GM10266 (cell line): ENCODE measurements at regions not wholly inside any gene's neighbourhood (a gene's known extent, or its start where the extent isn't known, plus 50 kb on each side); places are given as distances from the start of the nearest gene placed in this dataset.

Experiments used
- DNase-seq: peaks from one replicate; pipeline ENCODE4 v3.0.0; 2012; ENCODE audit errors: extremely low spot score
- CTCF ChIP-seq: IDR thresholded peaks from 2 replicates; pipeline ENCODE4 v1.5.1; 2012; ENCODE audit warnings: mild to moderate bottlenecking, low read depth; ENCODE audit not compliant: control insufficient read depth, insufficient read depth; ENCODE audit errors: missing control alignments

- TF ChIP-seq CTCF: no peak
- no peak for DNase-seq
These were observed 97.1 kb upstream of the MAF start for GRCh38 chr16:79697562-79698112.

DNA sequence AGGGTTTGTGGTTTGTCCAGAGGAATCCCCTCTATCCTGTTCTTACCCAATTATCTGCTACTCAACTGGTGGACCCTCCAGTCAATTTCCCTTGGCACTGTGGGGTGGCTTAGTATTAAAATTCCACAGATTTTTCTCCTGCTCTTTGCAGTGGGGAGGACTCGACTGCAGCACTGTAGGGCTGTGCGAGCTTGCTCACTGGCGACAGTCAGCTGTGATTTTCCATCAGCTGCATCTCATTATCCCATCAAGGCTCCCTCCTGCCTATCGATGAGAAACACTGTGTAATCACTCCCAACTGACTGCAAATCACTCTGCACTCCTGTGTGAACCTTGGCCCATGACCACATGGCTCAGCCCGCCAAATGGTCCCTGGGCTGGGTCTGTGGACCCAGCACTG is 90.5 kb upstream of the MAF start:
- TF ChIP-seq CTCF: no peak
- DNase-seq: no peak

DNA sequence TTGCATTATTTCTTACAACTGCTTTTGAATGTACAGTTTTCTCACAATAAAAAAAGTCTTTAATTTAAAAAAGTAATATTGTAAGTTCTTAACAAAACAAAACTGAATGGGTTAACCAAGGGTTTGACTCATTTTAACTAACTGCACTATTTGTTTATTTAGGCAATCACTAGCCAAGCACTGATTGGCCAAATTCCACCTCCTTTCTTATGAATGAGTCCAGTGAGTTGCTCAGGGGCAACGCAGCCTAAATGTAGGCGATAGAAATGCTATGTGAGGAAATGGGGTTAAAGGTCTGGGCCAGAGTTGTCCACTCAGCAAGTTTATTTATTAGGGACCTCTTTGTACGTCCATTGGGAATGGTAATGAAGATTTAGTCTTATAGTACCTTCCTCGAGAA is 89.6 kb upstream of the MAF start:
- DNase-seq: no peak
- no peak for TF ChIP-seq CTCF

DNA sequence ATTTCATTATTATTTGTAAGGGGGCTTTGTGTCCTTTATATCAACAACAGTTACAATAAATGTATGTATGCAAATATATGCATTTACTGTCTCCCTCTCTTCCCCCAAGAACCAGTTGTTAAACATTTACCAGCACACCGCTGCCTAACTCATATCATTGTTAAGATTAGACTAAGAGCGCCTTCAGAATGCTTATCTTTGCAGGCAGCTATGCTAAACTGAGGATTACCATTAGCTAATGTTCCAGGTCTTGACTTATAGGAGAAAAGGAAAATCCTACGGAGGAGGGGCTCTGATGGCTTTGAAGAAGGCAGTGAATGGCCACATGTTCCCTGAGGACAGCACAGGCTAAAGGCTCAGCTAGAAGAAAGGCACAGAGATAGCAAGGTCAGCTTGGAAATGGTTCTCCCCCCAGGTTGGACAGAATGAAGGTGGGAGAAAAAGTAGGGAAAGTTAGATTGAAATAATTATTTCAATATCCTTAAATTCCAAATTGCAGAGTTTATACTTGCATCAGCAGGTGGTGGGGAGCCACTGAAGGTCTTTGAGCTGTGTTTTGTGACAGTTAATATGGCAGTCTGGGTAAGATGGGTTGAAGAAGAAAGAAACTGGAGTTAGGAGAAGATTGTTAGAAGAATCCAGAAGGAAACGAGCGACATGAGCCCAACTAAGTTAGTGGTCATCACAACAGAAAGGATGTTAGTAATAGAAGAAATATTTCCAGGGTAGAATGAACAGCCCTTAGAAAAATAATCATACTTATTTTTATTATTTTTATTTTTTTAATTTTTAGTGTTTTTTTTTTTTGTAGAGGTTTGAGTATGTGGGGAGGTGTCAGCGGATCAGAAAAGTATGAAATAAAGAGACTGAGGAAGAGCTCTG is 87.0 kb upstream of the MAF start:
- no peak for TF ChIP-seq CTCF
- DNase-seq: no peak

DNA sequence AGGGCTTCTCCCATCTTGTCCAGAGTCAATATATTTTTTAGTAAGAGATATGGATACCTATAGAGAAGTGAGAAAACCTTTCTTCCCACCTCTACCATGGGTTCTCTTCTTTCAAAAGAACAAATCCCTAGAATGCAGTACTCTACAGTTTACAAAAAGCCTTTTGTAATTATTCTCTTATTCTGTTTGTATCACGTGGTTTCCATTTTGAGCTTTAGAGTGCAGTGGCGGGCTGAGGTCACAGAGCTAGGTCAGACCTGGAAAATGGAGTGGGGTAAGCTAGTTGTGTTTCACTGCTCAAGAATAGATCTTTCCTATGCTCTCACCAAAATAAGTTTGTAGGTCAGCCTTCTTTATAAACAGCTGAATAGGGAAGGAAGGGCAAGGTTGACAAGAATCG is 85.3 kb upstream of the MAF start:
- TF ChIP-seq CTCF: no peak
- no peak for DNase-seq

DNA sequence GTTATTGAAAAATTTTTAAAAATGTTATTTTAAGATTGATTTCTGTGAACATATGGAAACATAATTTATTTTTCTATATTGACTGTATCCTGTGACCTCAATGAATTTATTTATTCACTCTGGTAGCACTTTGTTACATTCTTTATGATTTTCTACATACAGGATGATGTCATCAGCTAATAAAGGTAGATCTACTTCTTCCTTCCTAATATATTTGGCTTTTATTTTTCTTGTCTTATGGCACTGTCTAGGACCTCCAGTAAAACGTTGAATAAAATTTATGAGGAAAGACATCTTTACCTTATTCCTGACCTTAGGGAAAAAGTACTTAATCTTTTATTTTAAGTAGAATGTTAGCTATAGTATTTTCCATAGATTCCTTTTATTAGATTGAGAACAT is 78.8 kb upstream of the MAF start:
- TF ChIP-seq CTCF: no peak
- DNase-seq: no peak
